Limb (tissue), 2 donors: ENCODE measurements at regions not wholly inside any gene's neighbourhood (a gene's known extent, or its start where the extent isn't known, plus 50 kb on each side); places are given as distances from the start of the nearest gene placed in this dataset.
"Not testable (repeated sequence)": the region's sequence is repeated elsewhere in the genome, so short reads cannot be mapped to it uniquely, and the experiment has no call there.

Experiments used
- DNase-seq, 2 donors: peaks; one replicate each; pipeline ENCODE4 v3.0.0-alpha.2; 2016; ENCODE audit errors: extremely low spot score in 2 of 2

GRCh38 chr2:106009096-106009495 is 185.0 kb downstream of the UXS1 start:
- no peak for DNase-seq

GRCh38 chr2:106004851-106005250 is 189.2 kb downstream of the UXS1 start:
- no peak for DNase-seq

- DNase-seq = peak; percentile 27 to 29
Observed at GRCh38 chr2:105999211-105999989, 194.7 kb downstream of the UXS1 start.

GRCh38 chr2:105997711-105998110 is 196.4 kb downstream of the UXS1 start:
- DNase-seq = no peak

GRCh38 chr2:105990624-105991023 is 203.5 kb downstream of the UXS1 start:
- no peak for DNase-seq

- not testable (repeated sequence) for DNase-seq
Observed at GRCh38 chr2:105989803-105990202, 204.3 kb downstream of the UXS1 start.

GRCh38 chr2:105989070-105989469 is 205.0 kb downstream of the UXS1 start:
- no peak for DNase-seq

GRCh38 chr2:105977807-105978206 is 216.3 kb downstream of the UXS1 start:
- DNase-seq = no peak

GRCh38 chr2:105977212-105977611 is 216.9 kb downstream of the UXS1 start:
- DNase-seq = no peak

- DNase-seq = no peak
Observed at GRCh38 chr2:105974812-105975211, 219.3 kb downstream of the UXS1 start.

GRCh38 chr2:105972927-105973326 is 221.2 kb downstream of the UXS1 start:
- no peak for DNase-seq

GRCh38 chr2:105972246-105972645 is 221.9 kb downstream of the UXS1 start:
- DNase-seq = no peak

GRCh38 chr2:105969552-105969951 is 224.5 kb downstream of the UXS1 start:
- DNase-seq = no peak

GRCh38 chr2:105962221-105962620 is 217.5 kb downstream of the NCK2 start:
- no peak for DNase-seq

- no peak for DNase-seq
Observed at GRCh38 chr2:105961599-105962146, 217.0 kb downstream of the NCK2 start.

GRCh38 chr2:105959357-105959756 is 214.6 kb downstream of the NCK2 start:
- DNase-seq = no peak

- DNase-seq = no peak
Observed at GRCh38 chr2:105954891-105955290, 210.2 kb downstream of the NCK2 start.

GRCh38 chr2:105953942-105954341 is 209.2 kb downstream of the NCK2 start:
- no peak for DNase-seq

- no peak for DNase-seq
Observed at GRCh38 chr2:105952131-105952530, 207.4 kb downstream of the NCK2 start.

GRCh38 chr2:105951384-105951694 is 206.6 kb downstream of the NCK2 start:
- no peak for DNase-seq

GRCh38 chr2:105950521-105951383 is 206.0 kb downstream of the NCK2 start:
- DNase-seq = no peak

GRCh38 chr2:105943977-105944376 is 199.3 kb downstream of the NCK2 start:
- no peak for DNase-seq
